DND-41 (cell line): ENCODE measurements at regions not wholly inside any gene's neighbourhood (a gene's known extent, or its start where the extent isn't known, plus 50 kb on each side); places are given as distances from the start of the nearest gene placed in this dataset.
"Not testable (repeated sequence)": the region's sequence is repeated elsewhere in the genome, so short reads cannot be mapped to it uniquely, and the experiment has no call there.

Experiments used
- EZH2 ChIP-seq: IDR thresholded peaks from 3 replicates; pipeline ENCODE4 v1.6.1; 2012; ENCODE audit warnings: borderline replicate concordance, low read depth, mild to moderate bottlenecking, moderate library complexity, low read length, inconsistent platforms; ENCODE audit not compliant: severe bottlenecking
- TF ChIP-seq, protein P1 (sequence below): IDR thresholded peaks from 2 replicates; pipeline ENCODE4 v1.5.1; 2012; ENCODE audit warnings: borderline replicate concordance, low read length, moderate library complexity, mild to moderate bottlenecking; ENCODE audit not compliant: poor library complexity, severe bottlenecking; ENCODE audit errors: extremely low read depth

DNA sequence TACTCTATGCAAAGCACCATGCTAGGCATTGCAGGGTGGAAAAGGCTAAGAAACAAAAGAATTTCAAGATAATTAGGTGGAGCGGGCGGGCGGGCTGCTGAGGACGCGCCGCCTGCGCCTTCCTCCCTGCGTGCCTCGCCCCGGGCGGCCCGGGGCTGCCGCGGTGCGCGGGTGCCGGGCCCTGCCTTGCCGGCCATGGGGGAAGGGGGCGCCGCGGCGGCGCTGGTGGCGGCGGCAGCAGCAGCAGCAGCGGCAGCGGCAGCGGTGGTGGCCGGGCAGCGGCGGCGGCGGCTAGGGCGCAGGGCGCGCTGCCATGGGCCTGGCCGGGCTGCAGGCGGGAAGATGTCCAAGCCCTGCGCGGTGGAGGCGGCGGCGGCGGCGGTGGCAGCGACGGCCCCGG is 884.3 kb downstream of the TUBA3C start:
- TF ChIP-seq, protein P1, sequence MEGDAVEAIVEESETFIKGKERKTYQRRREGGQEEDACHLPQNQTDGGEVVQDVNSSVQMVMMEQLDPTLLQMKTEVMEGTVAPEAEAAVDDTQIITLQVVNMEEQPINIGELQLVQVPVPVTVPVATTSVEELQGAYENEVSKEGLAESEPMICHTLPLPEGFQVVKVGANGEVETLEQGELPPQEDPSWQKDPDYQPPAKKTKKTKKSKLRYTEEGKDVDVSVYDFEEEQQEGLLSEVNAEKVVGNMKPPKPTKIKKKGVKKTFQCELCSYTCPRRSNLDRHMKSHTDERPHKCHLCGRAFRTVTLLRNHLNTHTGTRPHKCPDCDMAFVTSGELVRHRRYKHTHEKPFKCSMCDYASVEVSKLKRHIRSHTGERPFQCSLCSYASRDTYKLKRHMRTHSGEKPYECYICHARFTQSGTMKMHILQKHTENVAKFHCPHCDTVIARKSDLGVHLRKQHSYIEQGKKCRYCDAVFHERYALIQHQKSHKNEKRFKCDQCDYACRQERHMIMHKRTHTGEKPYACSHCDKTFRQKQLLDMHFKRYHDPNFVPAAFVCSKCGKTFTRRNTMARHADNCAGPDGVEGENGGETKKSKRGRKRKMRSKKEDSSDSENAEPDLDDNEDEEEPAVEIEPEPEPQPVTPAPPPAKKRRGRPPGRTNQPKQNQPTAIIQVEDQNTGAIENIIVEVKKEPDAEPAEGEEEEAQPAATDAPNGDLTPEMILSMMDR: not testable (repeated sequence)
- not testable (repeated sequence) for TF ChIP-seq EZH2
